GM12878 (cell line): ENCODE measurements at regions not wholly inside any gene's neighbourhood (a gene's known extent, or its start where the extent isn't known, plus 50 kb on each side); places are given as distances from the start of the nearest gene placed in this dataset.

Source experiments
- ATAC-seq: fragments of 200-7000 bp; cut with Tn5 transposase; 3 replicates; pipeline ENCODE4 v1.9.1; 2020; ENCODE audit warnings: mild to moderate bottlenecking, moderate library complexity
- BruUV-seq: library from RNA; stranded (reverse); fragments of 400-500 nt; replicated peaks from 2 replicates; lab custom pipeline; 2021; lab: Mats Ljungman, UMichigan
- CTCF ChIA-PET: fragments of 300-600 bp; sonication (Branson Sonifier 250); formaldehyde crosslinking; extraction: SDS; loops from one replicate; lab custom pipeline; 2021; ENCODE audit warnings: inconsistent platforms; lab: Yijun Ruan, JAX
- POLR2A ChIA-PET: fragments of 350-600 bp; formaldehyde crosslinking; extraction: SDS; loops from one replicate; lab custom pipeline; 2021; ENCODE audit warnings: inconsistent platforms; lab: Charles Lee
- RAD21 ChIA-PET: fragments of 300-600 bp; sonication (Branson Sonifier 250); formaldehyde crosslinking; loops from one replicate; lab custom pipeline; 2023; ENCODE audit warnings: antibody characterized with exemption; ENCODE audit not compliant: unreplicated experiment; lab: Charles Lee
- SMC1A ChIA-PET: fragments of 300-600 bp; sonication (Branson Sonifier 250); formaldehyde crosslinking; loops from one replicate; lab custom pipeline; 2023; ENCODE audit not compliant: unreplicated experiment, uncharacterized antibody; lab: Charles Lee
- DNase-seq: peaks from one replicate; pipeline ENCODE4 v3.0.0-alpha.2; 2011; ENCODE audit warnings: low read depth, low spot score
- FAIRE-seq: peaks from 3 replicates; lab custom pipeline; 2011; peaks lifted over from hg19 to GRCh38; lab: Jason Lieb, UNC
- H2AFZ ChIP-seq: 2 replicates; pipeline ENCODE4 v1.6.0; 2011; ENCODE audit warnings: low read depth, low read length, control low read depth; ENCODE audit not compliant: control insufficient read depth
- H3K27ac ChIP-seq: 2 replicates; pipeline ENCODE4 v1.5.1; 2011; ENCODE audit warnings: control low read depth; ENCODE audit not compliant: control insufficient read depth, insufficient read depth
- H3K27me3 ChIP-seq, 2 experiments: replicated peaks in 1 of 2; 2 replicates each; pipeline versions ENCODE4 v1.6.0 to v1.6.1; 2011; ENCODE audit warnings: low read length in 1 of 2; ENCODE audit not compliant: control insufficient read depth in 2 of 2, insufficient read depth in 2 of 2
- H3K36me3 ChIP-seq, 2 experiments: 2 replicates each; pipeline ENCODE4 v1.5.1; 2011; ENCODE audit warnings: low read length in 1 of 2; ENCODE audit not compliant: control insufficient read depth in 2 of 2, insufficient read depth in 2 of 2
- H3K4me1 ChIP-seq: 2 replicates; pipeline ENCODE4 v1.6.1; 2011; ENCODE audit warnings: mild to moderate bottlenecking, low read length, moderate library complexity, mixed read lengths; ENCODE audit not compliant: control insufficient read depth, insufficient read depth
- H3K4me2 ChIP-seq: 2 replicates; pipeline ENCODE4 v1.6.0; 2011; ENCODE audit warnings: control low read depth; ENCODE audit not compliant: control insufficient read depth, insufficient read depth
- H3K4me3 ChIP-seq: fragments of 200-600 bp; sonication (generic); 2 replicates; pipeline ENCODE4 v1.5.1; 2016
- H3K79me2 ChIP-seq: 2 replicates; pipeline ENCODE4 v1.6.0; 2011; ENCODE audit warnings: low read length; ENCODE audit not compliant: control insufficient read depth, insufficient read depth
- H3K9ac ChIP-seq: 2 replicates; pipeline ENCODE4 v1.8.0; 2011; ENCODE audit warnings: low read length, control low read depth, mixed read lengths; ENCODE audit not compliant: control insufficient read depth, insufficient read depth
- H3K9me3 ChIP-seq: replicated peaks from 3 replicates; pipeline ENCODE4 v1.5.1; 2011; ENCODE audit warnings: mild to moderate bottlenecking, low read length; ENCODE audit not compliant: control insufficient read depth, insufficient read depth
- H4K20me1 ChIP-seq: 2 replicates; pipeline ENCODE4 v1.6.0; 2011; ENCODE audit not compliant: control insufficient read depth, insufficient read depth
- ATF7 ChIP-seq: fragments of 450-650 bp; IDR thresholded peaks from 2 replicates; pipeline ENCODE4 v1.6.1; 2016; ENCODE audit warnings: low read depth, mild to moderate bottlenecking
- BMI1 ChIP-seq: fragments of 450-650 bp; IDR thresholded peaks from 2 replicates; pipeline ENCODE4 v1.6.1; 2016; ENCODE audit warnings: mild to moderate bottlenecking, moderate library complexity, borderline replicate concordance
- CBFB ChIP-seq: IDR thresholded peaks from 2 replicates; pipeline ENCODE4 v1.6.1; 2016; ENCODE audit warnings: antibody characterized with exemption, low read depth
- FOS ChIP-seq: IDR thresholded peaks from 3 replicates; pipeline ENCODE4 v1.6.1; 2011; ENCODE audit warnings: borderline replicate concordance; ENCODE audit not compliant: insufficient read length; ENCODE audit errors: extremely low read depth
- GATAD2B ChIP-seq: fragments of 450-650 bp; conservative IDR thresholded peaks from 2 replicates; pipeline ENCODE4 v1.6.1; 2017; ENCODE audit warnings: low read depth, mild to moderate bottlenecking, moderate library complexity
- JUNB ChIP-seq: IDR thresholded peaks from 2 replicates; pipeline ENCODE4 v1.6.1; 2016; ENCODE audit warnings: antibody characterized with exemption, mild to moderate bottlenecking
- MTA2 ChIP-seq: fragments of 450-650 bp; IDR thresholded peaks from 2 replicates; pipeline ENCODE4 v1.6.1; 2016; ENCODE audit warnings: low read depth, mild to moderate bottlenecking, moderate library complexity
- NFYA ChIP-seq: IDR thresholded peaks from 2 replicates; pipeline ENCODE4 v1.6.1; 2011; ENCODE audit warnings: low read depth, mild to moderate bottlenecking, low read length, improper control_type of control experiment, borderline replicate concordance
- NR2C1 ChIP-seq: fragments of 450-650 bp; IDR thresholded peaks from 2 replicates; pipeline ENCODE4 v1.6.1; 2017; ENCODE audit warnings: antibody characterized with exemption, mild to moderate bottlenecking, moderate library complexity
- NR2F1 ChIP-seq: fragments of 450-650 bp; conservative IDR thresholded peaks from 2 replicates; pipeline ENCODE4 v1.6.1; 2017; ENCODE audit warnings: mild to moderate bottlenecking
- RAD51 ChIP-seq: fragments of 450-650 bp; IDR thresholded peaks from 2 replicates; pipeline ENCODE4 v1.6.1; 2016; ENCODE audit warnings: moderate library complexity, mild to moderate bottlenecking, inconsistent platforms
- SMARCA5 ChIP-seq: fragments of 450-650 bp; IDR thresholded peaks from 2 replicates; pipeline ENCODE4 v1.6.1; 2017; ENCODE audit warnings: mild to moderate bottlenecking
- SP1 ChIP-seq: IDR thresholded peaks from one replicate; pipeline ENCODE4 v1.6.1; 2011; ENCODE audit warnings: low read depth, low read length
- YY1 ChIP-seq: IDR thresholded peaks from 2 replicates; pipeline ENCODE4 v1.6.1; 2011; ENCODE audit warnings: low read depth, mild to moderate bottlenecking, low read length
- WGBS: methylation state at CpG from one replicate; pipeline ENCODE4 v1.1.6; 2016; ENCODE audit warnings: low lambda C conversion rate; ENCODE audit not compliant: insufficient replicate concordance, insufficient coverage; ENCODE audit errors: missing lambda C conversion rate; 5-methylcytosine and 5-hydroxymethylcytosine counted together
- in situ Hi-C: fragments of 300-500 bp; cut with MboI; formaldehyde crosslinking; loops from 9 replicates; pipeline ENCODE4 v1.14.3; 2018; ENCODE audit warnings: mixed read lengths
- intact Hi-C: fragments of 100-400 bp; cut with micrococcal nuclease; formaldehyde crosslinking; loops from one replicate; pipeline ENCODE4 v1.14.2; 2022; ENCODE audit not compliant: unreplicated experiment
- TF ChIP-seq, protein P1 (sequence below): fragments of 450-650 bp; IDR thresholded peaks from 2 replicates; pipeline ENCODE4 v1.6.1; 2017; ENCODE audit warnings: mild to moderate bottlenecking, moderate library complexity
- TF ChIP-seq, protein P2 (sequence below): IDR thresholded peaks from 2 replicates; pipeline ENCODE4 v1.6.1; 2012; ENCODE audit warnings: mild to moderate bottlenecking, low read depth, low read length

DNA sequence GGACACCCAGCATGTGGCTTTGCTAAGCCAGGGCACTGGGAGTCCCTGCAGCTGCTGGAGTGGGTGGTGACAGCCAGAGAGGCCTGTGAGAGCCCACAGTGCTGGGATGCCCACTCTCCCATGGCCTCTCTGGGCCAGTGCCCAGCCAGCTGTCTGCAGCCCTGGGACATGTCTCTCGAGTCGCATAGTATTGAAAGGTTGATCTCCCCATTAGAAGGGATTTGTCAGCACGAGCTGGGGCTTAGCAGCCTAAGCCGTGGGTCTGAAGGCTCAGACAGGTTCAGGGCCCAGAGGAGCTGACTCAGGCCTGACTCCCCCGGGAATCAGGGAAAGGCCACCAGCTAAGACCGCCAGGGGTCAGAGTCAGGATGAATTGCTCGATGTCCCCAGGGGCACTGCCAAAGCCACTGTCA lies 53.5 kb downstream of the FOXD2 start:
- H3K27ac ChIP-seq: no peak overlapping the region
- ChIA-PET CTCF (no interaction called here), POLR2A (no interaction called here), SMC1A (no interaction called here), RAD21 (no interaction called here)
- no peaks in the 10 kb centered on the region for H3K9me3 ChIP-seq
- H3K4me3 ChIP-seq: no peak overlapping the region
- no peak overlapping the region for H3K4me2 ChIP-seq
- no peak for DNase-seq
- H3K4me1 ChIP-seq: no peaks in the 10 kb centered on the region
- no peak overlapping the region for H3K9ac ChIP-seq
- in situ Hi-C loops (no loop called here), intact Hi-C loops (no loop called here)
- no peak overlapping the region for H2AFZ ChIP-seq
- TF ChIP-seq ATF7: no peak
- TF ChIP-seq BMI1: no peak
- TF ChIP-seq GATAD2B: no peak
- TF ChIP-seq YY1: no peak
- TF ChIP-seq NR2C1: no peak
- TF ChIP-seq, protein P1, sequence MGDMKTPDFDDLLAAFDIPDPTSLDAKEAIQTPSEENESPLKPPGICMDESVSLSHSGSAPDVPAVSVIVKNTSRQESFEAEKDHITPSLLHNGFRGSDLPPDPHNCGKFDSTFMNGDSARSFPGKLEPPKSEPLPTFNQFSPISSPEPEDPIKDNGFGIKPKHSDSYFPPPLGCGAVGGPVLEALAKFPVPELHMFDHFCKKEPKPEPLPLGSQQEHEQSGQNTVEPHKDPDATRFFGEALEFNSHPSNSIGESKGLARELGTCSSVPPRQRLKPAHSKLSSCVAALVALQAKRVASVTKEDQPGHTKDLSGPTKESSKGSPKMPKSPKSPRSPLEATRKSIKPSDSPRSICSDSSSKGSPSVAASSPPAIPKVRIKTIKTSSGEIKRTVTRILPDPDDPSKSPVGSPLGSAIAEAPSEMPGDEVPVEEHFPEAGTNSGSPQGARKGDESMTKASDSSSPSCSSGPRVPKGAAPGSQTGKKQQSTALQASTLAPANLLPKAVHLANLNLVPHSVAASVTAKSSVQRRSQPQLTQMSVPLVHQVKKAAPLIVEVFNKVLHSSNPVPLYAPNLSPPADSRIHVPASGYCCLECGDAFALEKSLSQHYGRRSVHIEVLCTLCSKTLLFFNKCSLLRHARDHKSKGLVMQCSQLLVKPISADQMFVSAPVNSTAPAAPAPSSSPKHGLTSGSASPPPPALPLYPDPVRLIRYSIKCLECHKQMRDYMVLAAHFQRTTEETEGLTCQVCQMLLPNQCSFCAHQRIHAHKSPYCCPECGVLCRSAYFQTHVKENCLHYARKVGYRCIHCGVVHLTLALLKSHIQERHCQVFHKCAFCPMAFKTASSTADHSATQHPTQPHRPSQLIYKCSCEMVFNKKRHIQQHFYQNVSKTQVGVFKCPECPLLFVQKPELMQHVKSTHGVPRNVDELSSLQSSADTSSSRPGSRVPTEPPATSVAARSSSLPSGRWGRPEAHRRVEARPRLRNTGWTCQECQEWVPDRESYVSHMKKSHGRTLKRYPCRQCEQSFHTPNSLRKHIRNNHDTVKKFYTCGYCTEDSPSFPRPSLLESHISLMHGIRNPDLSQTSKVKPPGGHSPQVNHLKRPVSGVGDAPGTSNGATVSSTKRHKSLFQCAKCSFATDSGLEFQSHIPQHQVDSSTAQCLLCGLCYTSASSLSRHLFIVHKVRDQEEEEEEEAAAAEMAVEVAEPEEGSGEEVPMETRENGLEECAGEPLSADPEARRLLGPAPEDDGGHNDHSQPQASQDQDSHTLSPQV: no peak
- TF ChIP-seq FOS: no peak
- no peak for TF ChIP-seq NR2F1
- no peak for TF ChIP-seq RAD51
- TF ChIP-seq SMARCA5: no peak
- TF ChIP-seq MTA2: no peak
- TF ChIP-seq SP1: no peak
- no peak for TF ChIP-seq CBFB
- TF ChIP-seq, protein P2, sequence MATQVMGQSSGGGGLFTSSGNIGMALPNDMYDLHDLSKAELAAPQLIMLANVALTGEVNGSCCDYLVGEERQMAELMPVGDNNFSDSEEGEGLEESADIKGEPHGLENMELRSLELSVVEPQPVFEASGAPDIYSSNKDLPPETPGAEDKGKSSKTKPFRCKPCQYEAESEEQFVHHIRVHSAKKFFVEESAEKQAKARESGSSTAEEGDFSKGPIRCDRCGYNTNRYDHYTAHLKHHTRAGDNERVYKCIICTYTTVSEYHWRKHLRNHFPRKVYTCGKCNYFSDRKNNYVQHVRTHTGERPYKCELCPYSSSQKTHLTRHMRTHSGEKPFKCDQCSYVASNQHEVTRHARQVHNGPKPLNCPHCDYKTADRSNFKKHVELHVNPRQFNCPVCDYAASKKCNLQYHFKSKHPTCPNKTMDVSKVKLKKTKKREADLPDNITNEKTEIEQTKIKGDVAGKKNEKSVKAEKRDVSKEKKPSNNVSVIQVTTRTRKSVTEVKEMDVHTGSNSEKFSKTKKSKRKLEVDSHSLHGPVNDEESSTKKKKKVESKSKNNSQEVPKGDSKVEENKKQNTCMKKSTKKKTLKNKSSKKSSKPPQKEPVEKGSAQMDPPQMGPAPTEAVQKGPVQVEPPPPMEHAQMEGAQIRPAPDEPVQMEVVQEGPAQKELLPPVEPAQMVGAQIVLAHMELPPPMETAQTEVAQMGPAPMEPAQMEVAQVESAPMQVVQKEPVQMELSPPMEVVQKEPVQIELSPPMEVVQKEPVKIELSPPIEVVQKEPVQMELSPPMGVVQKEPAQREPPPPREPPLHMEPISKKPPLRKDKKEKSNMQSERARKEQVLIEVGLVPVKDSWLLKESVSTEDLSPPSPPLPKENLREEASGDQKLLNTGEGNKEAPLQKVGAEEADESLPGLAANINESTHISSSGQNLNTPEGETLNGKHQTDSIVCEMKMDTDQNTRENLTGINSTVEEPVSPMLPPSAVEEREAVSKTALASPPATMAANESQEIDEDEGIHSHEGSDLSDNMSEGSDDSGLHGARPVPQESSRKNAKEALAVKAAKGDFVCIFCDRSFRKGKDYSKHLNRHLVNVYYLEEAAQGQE: no peak
- no peak for TF ChIP-seq NFYA
- TF ChIP-seq JUNB: no peak
- BruUV-seq: no TSS peak
- H3K36me3 ChIP-seq: no peaks in the 10 kb centered on the region
- H3K27me3 ChIP-seq: peaks cover 0 to 3% of the 10 kb centered on the region in 2 experiments; a peak in 2 of 4 replicates
- no peak for ATAC-seq
- no peaks in the 10 kb centered on the region for H4K20me1 ChIP-seq
- FAIRE-seq: no peak
- 0% methylated on average over 7 of the region's 7 CpGs for WGBS
- no peaks in the 10 kb centered on the region for H3K79me2 ChIP-seq
